Immature natural killer cell (primary cell): ENCODE measurements at regions not wholly inside any gene's neighbourhood (a gene's known extent, or its start where the extent isn't known, plus 50 kb on each side); places are given as distances from the start of the nearest gene placed in this dataset.
"Not testable (repeated sequence)": the region's sequence is repeated elsewhere in the genome, so short reads cannot be mapped to it uniquely, and the experiment has no call there.

Experiments
- DNase-seq, 3 donors: peaks; one replicate each; pipeline ENCODE4 v3.0.0; 2022; ENCODE audit warnings: mixed read lengths in 1 of 3
- H3K27ac Mint-ChIP-seq, 6 donors: one replicate each; pipeline ENCODE4 v1.8.0; 2020; ENCODE audit warnings: mixed read lengths in 6 of 6, mild to moderate bottlenecking in 5 of 6, inconsistent platforms in 4 of 6, moderate library complexity in 3 of 6
- H3K27me3 Mint-ChIP-seq, 3 donors: one replicate each; pipeline ENCODE4 v1.8.0; 2020 to 2021; ENCODE audit warnings: low read depth in 3 of 3, mild to moderate bottlenecking in 3 of 3, mixed read lengths in 3 of 3, moderate library complexity in 3 of 3, inconsistent platforms in 1 of 3
- H3K36me3 Mint-ChIP-seq, 3 donors: one replicate each; pipeline ENCODE4 v1.8.0; 2020; ENCODE audit warnings: mixed read lengths in 3 of 3, inconsistent platforms in 2 of 3, mild to moderate bottlenecking in 2 of 3
- H3K4me1 Mint-ChIP-seq, 2 donors: one replicate each; pipeline ENCODE4 v1.8.0; 2020; ENCODE audit warnings: inconsistent platforms in 2 of 2, mild to moderate bottlenecking in 2 of 2, mixed read lengths in 2 of 2, moderate library complexity in 1 of 2
- H3K4me3 Mint-ChIP-seq, 5 donors: one replicate each; pipeline ENCODE4 v1.8.0; 2020; ENCODE audit warnings: mild to moderate bottlenecking in 5 of 5, mixed read lengths in 5 of 5, inconsistent platforms in 3 of 5, moderate library complexity in 3 of 5
- H3K9me3 Mint-ChIP-seq, 6 donors: one replicate each; pipeline ENCODE4 v1.8.0; 2020; ENCODE audit warnings: mild to moderate bottlenecking in 6 of 6, mixed read lengths in 6 of 6, inconsistent platforms in 4 of 6, moderate library complexity in 3 of 6

- H3K4me3 Mint-ChIP-seq: no peak overlapping the region
- peaks cover 0 to 11% (median 8%) of the 10 kb centered on the region in 3 donors for H3K36me3 Mint-ChIP-seq
- H3K9me3 Mint-ChIP-seq: peaks cover 0 to 2% (median 0%) of the 10 kb centered on the region in 6 donors
- no peak overlapping the region for H3K27ac Mint-ChIP-seq
- H3K27me3 Mint-ChIP-seq: peaks cover 0 to 4% (median 0%) of the 10 kb centered on the region in 3 donors
- DNase-seq: no peak
- no peaks in the 10 kb centered on the region for H3K4me1 Mint-ChIP-seq
These were observed 146.5 kb downstream of the SH3BGRL start for GRCh38 chrX:81348388-81348787.

GRCh38 chrX:81354954-81355353 is 153.1 kb downstream of the SH3BGRL start:
- H3K4me1 Mint-ChIP-seq: no peaks in the 10 kb centered on the region
- no peak for DNase-seq
- peaks cover 0 to 3% (median 0%) of the 10 kb centered on the region in 3 donors for H3K36me3 Mint-ChIP-seq

GRCh38 chrX:81355436-81355835 is 153.5 kb downstream of the SH3BGRL start:
- H3K27me3 Mint-ChIP-seq: peaks cover 0 to 1% (median 0%) of the 10 kb centered on the region in 3 donors
- H3K4me3 Mint-ChIP-seq: no peak overlapping the region
- DNase-seq: no peak
- H3K4me1 Mint-ChIP-seq: no peaks in the 10 kb centered on the region
- H3K36me3 Mint-ChIP-seq: peaks cover 0 to 3% (median 0%) of the 10 kb centered on the region in 3 donors
- no peak overlapping the region for H3K27ac Mint-ChIP-seq
- peaks cover 0 to 6% (median 0%) of the 10 kb centered on the region in 6 donors for H3K9me3 Mint-ChIP-seq

More at GRCh38 chrX:81354954-81355353, 153.1 kb downstream of the SH3BGRL start:
- Mint-ChIP-seq H3K9me3 (peaks cover 0 to 6% (median 0%) of the 10 kb centered on the region in 6 donors), H3K4me3 (no peak overlapping the region), H3K27ac (no peak overlapping the region), H3K27me3 (peaks cover 0 to 1% (median 0%) of the 10 kb centered on the region in 3 donors)

GRCh38 chrX:81367291-81367690 is 165.4 kb downstream of the SH3BGRL start:
- Mint-ChIP-seq H3K36me3 (no peaks in the 10 kb centered on the region), H3K4me1 (no peaks in the 10 kb centered on the region), H3K27ac (no peak overlapping the region), H3K4me3 (no peak overlapping the region), H3K27me3 (peaks cover 2 to 7% (median 3%) of the 10 kb centered on the region in 3 donors), H3K9me3 (no peaks in the 10 kb centered on the region)
- DNase-seq: no peak

- Mint-ChIP-seq H3K36me3 (no peaks in the 10 kb centered on the region), H3K4me1 (no peaks in the 10 kb centered on the region), H3K9me3 (no peaks in the 10 kb centered on the region), H3K4me3 (no peak overlapping the region), H3K27ac (no peak overlapping the region), H3K27me3 (peaks cover 0 to 13% (median 5%) of the 10 kb centered on the region in 3 donors)
- peak in 1 of 3 donors; percentile 4 for DNase-seq
These were observed 175.4 kb downstream of the SH3BGRL start for GRCh38 chrX:81377329-81377728.

- Mint-ChIP-seq H3K36me3 (no peaks in the 10 kb centered on the region), H3K4me3 (no peak overlapping the region), H3K27me3 (peaks cover 0 to 14% (median 5%) of the 10 kb centered on the region in 3 donors), H3K9me3 (no peaks in the 10 kb centered on the region), H3K27ac (no peak overlapping the region), H3K4me1 (no peaks in the 10 kb centered on the region)
- DNase-seq: no peak
These were observed 176.7 kb downstream of the SH3BGRL start for GRCh38 chrX:81378560-81378959.

- no peak overlapping the region for H3K27ac Mint-ChIP-seq
- H3K9me3 Mint-ChIP-seq: peaks cover 0 to 8% (median under 1%) of the 10 kb centered on the region in 6 donors
- H3K36me3 Mint-ChIP-seq: peaks cover 0 to under 1% (median 0%) of the 10 kb centered on the region in 3 donors
- no peak for DNase-seq
- H3K4me1 Mint-ChIP-seq: no peaks in the 10 kb centered on the region
- no peak overlapping the region for H3K4me3 Mint-ChIP-seq
- peaks cover 0 to 18% (median 5%) of the 10 kb centered on the region in 3 donors for H3K27me3 Mint-ChIP-seq
These were observed 188.3 kb downstream of the SH3BGRL start for GRCh38 chrX:81390237-81390636.

GRCh38 chrX:81392396-81392795 is 190.5 kb downstream of the SH3BGRL start:
- Mint-ChIP-seq H3K27ac (no peak overlapping the region), H3K36me3 (no peaks in the 10 kb centered on the region), H3K27me3 (peaks cover 0 to 13% (median 3%) of the 10 kb centered on the region in 3 donors), H3K4me3 (no peak overlapping the region), H3K4me1 (no peaks in the 10 kb centered on the region), H3K9me3 (peaks cover 0 to 3% (median 0%) of the 10 kb centered on the region in 6 donors)
- no peak for DNase-seq

- H3K27me3 Mint-ChIP-seq: peaks cover 0 to 14% (median 4%) of the 10 kb centered on the region in 3 donors
- no peaks in the 10 kb centered on the region for H3K36me3 Mint-ChIP-seq
- no peak overlapping the region for H3K4me3 Mint-ChIP-seq
- peaks cover 0 to 4% (median 0%) of the 10 kb centered on the region in 6 donors for H3K9me3 Mint-ChIP-seq
- no peak for DNase-seq
- no peaks in the 10 kb centered on the region for H3K4me1 Mint-ChIP-seq
- no peak overlapping the region for H3K27ac Mint-ChIP-seq
These were observed 203.9 kb downstream of the SH3BGRL start for GRCh38 chrX:81405781-81406180.

- DNase-seq: no peak
- H3K9me3 Mint-ChIP-seq: no peaks in the 10 kb centered on the region
- H3K4me1 Mint-ChIP-seq: no peaks in the 10 kb centered on the region
- H3K4me3 Mint-ChIP-seq: no peak overlapping the region
- H3K36me3 Mint-ChIP-seq: no peaks in the 10 kb centered on the region
- no peak overlapping the region for H3K27ac Mint-ChIP-seq
- H3K27me3 Mint-ChIP-seq: peaks cover 0 to 7% (median 3%) of the 10 kb centered on the region in 3 donors
These were observed 209.6 kb downstream of the SH3BGRL start for GRCh38 chrX:81411517-81411916.

- Mint-ChIP-seq H3K36me3 (no peaks in the 10 kb centered on the region), H3K27ac (no peak overlapping the region), H3K4me1 (no peaks in the 10 kb centered on the region), H3K27me3 (peaks cover 0 to 7% (median 2%) of the 10 kb centered on the region in 3 donors), H3K4me3 (no peak overlapping the region), H3K9me3 (no peaks in the 10 kb centered on the region)
- no peak for DNase-seq
These were observed 210.5 kb downstream of the SH3BGRL start for GRCh38 chrX:81412428-81412827.

- DNase-seq, H3K27me3 Mint-ChIP-seq, H3K9me3 Mint-ChIP-seq, H3K36me3 Mint-ChIP-seq, H3K4me1 Mint-ChIP-seq, H3K4me3 Mint-ChIP-seq, H3K27ac Mint-ChIP-seq: not testable (repeated sequence)
These were observed 211.0 kb downstream of the SH3BGRL start for GRCh38 chrX:81412857-81413256.

GRCh38 chrX:81414630-81415029 is 212.7 kb downstream of the SH3BGRL start:
- H3K4me3 Mint-ChIP-seq: no peak overlapping the region
- peaks cover 0 to 4% (median 2%) of the 10 kb centered on the region in 3 donors for H3K27me3 Mint-ChIP-seq
- H3K27ac Mint-ChIP-seq: no peak overlapping the region

More at GRCh38 chrX:81414630-81415029, 212.7 kb downstream of the SH3BGRL start:
- Mint-ChIP-seq H3K9me3 (no peaks in the 10 kb centered on the region), H3K36me3 (no peaks in the 10 kb centered on the region), H3K4me1 (no peaks in the 10 kb centered on the region)
- DNase-seq: no peak
